Hematopoietic multipotent progenitor cell (in vitro differentiated cells): ENCODE measurements at regions not wholly inside any gene's neighbourhood (a gene's known extent, or its start where the extent isn't known, plus 50 kb on each side); places are given as distances from the start of the nearest gene placed in this dataset.

Experiments
- DNase-seq, 3 donors: peaks; one replicate each; pipeline ENCODE4 v3.0.0-alpha.2; 2011 to 2015; ENCODE audit warnings: low read depth in 2 of 3, low spot score in 2 of 3

DNA sequence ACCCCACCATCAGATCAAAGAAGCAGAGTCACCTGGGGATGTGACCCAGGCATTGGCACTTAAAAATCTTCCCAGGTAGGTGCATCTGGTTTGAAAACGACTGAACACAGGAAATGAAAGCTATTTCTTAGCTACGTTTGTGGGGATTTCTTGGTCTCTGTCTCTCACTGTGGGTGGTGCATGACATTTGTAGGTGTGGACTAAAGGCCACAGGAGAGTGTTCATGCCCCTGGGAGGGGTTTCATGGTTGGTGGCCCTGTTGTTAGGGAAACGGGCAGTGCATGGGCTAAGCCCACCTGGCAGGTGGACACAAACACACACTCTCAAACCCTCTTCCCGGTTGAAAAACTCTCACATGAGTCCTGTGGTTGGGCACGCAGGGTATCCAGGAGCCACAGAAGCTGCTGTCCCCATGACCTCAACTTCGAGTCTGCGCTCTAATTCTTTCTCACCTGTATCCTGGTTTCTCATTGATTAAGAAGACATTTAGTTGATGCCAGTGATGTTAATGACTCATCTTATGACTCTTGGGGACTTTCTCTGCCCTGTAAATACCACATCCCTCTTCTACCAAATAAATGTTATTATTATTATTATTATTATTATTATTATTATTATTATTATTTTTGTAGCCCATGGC, 119.4 kb downstream of the MRPS6 start:
- no peak for DNase-seq

DNA sequence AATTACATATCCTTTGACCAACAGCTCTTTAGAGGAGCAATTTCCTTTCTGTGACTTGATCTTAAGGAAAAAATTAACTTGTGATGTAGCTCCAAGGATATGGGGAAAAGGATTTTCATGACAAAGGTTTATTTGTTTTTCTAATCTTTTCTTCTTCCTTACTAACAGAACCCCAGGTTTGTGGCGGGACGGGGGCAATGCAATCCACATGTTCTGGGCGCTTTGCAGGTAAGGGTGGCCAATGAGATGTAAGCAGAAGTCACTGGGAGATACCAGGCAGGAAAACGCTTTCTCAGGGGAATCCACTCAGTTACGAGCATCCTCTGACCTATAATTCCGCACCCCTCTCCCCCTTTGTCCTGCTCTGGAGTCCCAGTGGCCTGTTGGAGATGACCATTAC, 122.0 kb downstream of the MRPS6 start:
- no peak for DNase-seq

GRCh38 chr21:34196996-34197395, 123.6 kb downstream of the MRPS6 start:
- DNase-seq, result no peak

GRCh38 chr21:34197561-34197960, 124.2 kb downstream of the MRPS6 start:
- DNase-seq, result no peak

DNA sequence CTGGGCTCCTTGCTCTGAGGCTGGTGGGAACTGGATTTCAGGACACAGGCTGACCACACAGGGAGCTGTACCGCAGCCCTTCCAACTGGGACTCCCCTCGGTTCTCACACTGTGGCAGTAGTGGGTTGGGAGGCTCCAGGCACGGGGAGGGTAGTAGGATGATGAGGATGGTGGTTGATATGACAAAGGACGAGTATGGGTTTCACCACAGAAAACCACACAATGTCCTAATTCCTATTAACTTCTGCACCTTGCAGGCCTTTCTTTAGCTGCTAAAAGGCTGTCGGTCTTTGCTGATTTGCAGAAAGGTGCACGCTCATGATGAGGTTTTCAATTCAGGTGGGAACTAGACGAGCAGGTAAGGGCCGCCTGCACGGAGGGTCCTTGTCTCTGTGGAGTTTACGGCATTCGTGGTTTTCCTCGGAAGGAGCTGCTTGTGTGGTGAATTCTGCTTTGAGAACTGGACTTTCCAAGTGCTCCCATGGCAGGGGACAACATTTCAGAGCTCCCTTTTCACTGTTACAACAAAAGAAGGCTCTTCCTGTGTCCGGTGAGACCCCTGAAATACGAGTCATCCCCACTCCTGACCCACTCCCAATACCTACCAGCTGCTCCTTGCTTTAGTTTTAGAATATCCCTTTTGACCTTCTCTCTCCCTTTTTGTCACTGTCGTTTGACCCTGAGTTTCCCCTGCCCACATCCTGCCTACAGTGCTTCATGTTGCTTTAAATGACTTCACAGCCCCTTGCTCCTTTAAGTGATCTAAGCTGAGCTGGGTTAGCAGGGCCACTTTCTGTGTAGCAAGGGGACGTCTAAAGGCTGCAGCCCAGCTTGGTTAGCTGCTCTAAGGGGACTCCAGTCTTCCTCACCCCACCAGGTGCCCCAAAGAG, 125.1 kb downstream of the MRPS6 start:
- DNase-seq, result no peak

DNA sequence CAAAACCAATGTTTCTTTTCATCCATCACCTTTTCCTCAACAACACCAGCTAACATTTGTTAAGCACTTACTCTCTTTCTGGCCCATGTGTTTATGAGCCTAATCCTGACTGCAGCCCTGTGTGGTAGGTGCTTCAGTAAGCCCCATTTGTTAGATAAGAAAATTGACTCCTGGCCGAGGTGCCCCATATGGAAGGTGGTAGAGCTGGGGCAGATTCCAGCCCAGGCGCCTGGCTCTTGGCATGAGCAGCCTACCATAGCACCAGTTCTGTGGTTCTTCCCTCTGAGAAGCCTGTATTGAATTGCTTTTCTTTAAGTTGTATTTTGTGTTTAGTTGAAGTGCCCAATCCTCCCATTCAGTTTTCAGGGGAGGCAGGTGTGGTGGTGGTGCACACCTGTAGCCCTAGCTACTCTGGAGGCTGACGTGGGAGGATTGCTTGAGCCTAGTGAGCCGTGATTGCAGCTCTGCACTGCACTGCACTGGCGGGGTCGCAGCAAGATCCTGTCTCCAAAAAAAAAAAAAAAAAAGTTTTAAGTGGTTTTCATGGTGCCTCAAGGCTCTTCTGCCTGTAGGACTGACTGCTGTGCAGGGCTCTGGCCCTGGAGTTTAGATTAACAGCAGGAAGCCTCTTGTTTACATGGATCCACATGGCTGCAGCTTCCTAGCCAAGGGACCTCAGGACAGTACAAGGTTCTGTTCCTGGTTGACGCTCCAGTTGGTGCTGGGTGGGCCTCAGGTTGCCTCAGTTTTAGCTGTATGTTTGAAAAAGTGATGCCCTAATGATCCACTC, 125.9 kb downstream of the MRPS6 start:
- DNase-seq, result no peak

DNA sequence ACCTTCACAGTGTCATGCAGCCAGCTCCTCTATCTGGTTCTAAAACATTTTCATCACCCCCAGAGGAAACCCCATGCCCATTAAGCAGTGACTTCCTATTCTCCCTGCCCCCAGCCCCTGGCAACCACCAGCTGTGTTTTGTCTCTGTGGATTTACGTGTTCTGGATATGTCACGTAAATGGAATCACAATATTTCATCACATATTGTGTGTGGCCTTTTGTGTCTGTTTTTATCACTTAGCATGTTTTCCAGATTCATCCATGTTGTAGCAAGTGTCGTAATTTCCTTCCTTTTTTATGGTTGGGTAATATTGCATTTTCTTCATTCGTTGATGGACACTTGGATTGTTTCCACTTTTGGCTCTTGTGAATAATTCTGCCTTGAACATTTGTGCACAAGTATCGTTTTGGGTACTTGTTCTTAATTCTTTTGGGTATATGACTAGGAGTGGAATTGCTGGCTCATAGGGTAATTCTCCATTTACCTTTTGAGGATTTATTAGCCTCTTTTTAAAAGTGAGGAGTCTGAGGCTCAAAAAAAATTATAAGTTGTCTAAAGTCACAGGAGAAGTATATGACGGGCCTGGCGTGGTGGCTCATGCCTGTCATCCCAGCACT, 127.0 kb downstream of the MRPS6 start:
- peak in 1 of 3 donors; percentile 58 for DNase-seq

GRCh38 chr21:34201001-34201400, 127.6 kb downstream of the MRPS6 start:
- DNase-seq, result peak in 1 of 3 donors; percentile 56

DNA sequence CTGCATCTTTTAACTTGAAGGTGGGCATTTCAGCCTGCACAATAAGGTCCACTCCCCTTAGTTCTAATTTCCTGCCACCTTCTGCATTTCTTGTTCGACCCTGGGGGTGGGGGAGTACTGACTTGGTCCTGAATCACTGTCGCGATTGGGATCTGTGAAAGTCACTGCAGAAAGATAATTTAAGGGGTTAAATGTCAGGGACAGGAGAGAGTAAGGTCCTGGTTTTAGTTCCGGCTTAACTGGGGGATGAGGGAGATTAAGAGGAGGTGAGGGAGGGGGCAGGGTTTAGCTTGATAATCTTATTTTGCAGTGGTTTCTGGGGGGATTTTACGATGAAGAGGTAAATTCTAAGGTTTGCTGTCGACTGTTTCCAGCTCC, 128.1 kb downstream of the MRPS6 start:
- DNase-seq, result no peak

GRCh38 chr21:34202553-34203372, 129.4 kb downstream of the MRPS6 start:
- DNase-seq, result peak in 1 of 3 donors; percentile 35

GRCh38 chr21:34203851-34204420, 130.6 kb downstream of the MRPS6 start:
- no peak for DNase-seq

DNA sequence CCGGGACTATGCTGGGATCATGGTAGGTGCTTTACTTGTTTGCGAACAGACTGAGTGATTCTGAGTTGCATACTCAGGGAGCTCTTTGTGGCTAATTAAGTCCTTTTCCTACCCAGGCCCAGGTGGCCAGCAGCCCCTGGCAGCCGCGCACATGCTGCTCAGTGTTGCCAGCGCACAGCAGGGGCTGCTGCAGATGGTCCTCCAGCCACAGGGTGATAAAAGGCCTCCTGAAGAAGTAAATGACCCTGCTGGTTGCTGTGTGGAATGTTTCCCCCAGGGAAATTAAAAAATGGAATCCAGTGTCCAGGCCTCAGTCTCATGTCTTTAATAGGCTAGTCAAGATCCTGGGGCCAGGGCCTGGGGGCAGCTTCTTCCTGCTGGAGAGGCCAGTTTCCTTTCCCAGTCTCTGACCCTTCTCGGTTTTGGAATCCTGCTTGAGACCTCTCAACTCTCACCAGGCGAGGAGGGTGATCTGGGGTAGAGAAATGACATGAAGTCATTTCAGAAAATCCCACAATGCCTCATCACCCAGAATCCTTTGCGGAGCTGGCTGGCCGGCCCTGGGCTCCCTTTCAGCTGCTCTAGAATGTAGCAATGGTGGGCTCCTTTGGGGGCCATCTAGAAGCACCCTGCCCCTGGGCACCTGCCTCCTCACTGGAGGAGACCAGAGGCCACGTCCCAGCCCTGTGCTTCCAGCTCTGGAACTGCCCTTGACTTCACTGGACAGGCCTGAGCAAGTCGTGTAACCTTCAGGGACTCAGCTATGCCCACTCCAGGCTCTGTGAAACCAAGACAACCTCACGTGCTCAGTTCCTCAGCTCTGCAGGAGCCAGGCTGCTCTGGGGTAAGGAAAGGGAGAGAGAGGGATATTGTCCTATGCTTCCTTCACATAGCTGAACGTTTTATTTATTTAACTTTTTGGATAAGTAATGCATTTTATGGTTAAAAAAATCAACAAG, 131.4 kb downstream of the MRPS6 start:
- DNase-seq, result no peak

DNA sequence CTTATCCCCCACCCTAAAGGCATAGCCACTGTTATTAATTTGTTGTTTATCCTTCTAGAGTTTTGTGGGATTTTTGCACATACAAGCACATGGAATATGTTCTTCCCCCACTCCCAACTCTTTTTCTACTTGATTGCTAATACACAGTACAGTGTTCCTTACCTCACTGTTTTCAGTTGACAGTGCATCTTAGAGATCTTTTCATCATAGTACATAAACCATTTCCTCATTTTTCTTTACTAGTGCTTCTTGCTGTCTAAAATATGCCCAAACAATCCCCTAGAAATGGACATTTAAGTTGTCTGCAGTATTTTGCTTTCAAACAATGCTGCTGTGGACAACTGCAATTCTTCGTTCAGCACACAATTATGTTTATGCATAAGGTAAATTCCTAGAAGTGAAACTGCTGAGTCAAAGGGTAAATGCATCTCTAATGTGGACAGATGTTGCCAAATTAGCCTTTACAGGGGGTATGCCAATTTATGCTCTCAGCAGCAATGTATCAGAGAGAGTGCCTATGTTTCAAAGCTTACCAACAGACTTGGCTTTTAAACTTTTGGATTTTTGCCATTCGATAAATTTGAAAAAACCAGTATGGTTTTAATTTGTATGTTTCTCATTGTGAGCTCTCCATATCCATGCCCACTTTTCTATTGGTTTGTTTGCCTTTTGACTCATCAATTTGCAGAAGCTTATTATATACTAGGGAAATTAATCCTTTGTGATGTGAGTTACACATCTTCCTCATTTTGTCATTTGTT, 132.6 kb downstream of the MRPS6 start:
- DNase-seq, result no peak

- no peak for DNase-seq
Observed at GRCh38 chr21:34213959-34214358, 140.6 kb downstream of the MRPS6 start.

DNA sequence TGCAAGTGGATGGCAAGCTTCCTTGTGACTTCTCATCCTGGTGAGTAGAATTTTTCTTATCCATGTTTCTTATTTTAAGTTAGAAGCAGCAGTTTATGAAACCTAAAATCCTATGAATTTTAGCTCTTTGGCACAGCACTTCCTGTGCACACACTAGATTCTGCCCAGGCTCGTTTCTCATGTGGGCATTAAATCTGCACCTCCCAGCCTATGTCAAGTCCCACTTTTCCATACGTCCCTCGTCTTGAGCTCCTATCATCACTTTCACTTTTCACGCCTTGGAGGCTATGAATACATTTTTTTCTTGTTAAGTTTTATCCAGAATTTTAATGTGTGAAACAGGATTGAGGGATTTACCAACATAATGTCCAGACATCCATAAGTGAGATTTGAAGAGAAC, 142.1 kb downstream of the MRPS6 start:
- no peak for DNase-seq

- DNase-seq, result no peak
Observed at GRCh38 chr21:34215911-34216717, 142.7 kb downstream of the MRPS6 start.

- no peak for DNase-seq
Observed at GRCh38 chr21:34216718-34217032, 143.3 kb downstream of the MRPS6 start.
